ENCODE measurements at regions not wholly inside any gene's neighbourhood (a gene's known extent, or its start where the extent isn't known, plus 50 kb on each side); places are given as distances from the start of the nearest gene placed in this dataset.
A peak's percentile ranks its signal among the peaks of the same experiment; 100 is the strongest.

DNA sequence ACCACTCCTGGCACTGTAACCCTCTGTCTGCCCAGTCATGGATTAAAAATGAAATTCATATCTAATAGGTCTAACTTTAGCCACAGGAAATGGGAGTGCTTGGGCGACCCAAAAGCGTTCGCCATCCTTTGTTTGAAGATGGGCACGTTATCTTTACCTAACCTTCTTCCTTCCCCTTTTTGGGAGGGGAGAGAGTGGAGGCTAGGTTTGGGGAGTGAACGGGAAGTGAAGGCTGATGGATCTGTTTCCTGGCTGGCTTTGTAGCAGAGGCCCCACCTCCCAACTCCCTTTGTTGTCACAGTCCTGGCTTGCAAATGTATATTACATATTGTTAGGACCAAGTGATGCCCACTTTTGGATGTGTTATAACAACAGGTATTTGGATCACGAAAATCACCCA lies 98.1 kb upstream of the ARHGEF3 start:
- intact Hi-C loops (cut with DNase I; ENCODE audit: low total_unique reads) = no loop called here
- H3K4me1 ChIP-seq = peaks cover 0 to 21% (median 0%) of the 10 kb centered on the region in 4 donors
- TF ChIP-seq EP300 (IDR thresholded peaks at IDR 0.05) (no peak), CTCF (IDR thresholded peaks at IDR 0.05) (no peak), POLR2A (IDR thresholded peaks at IDR 0.05) (no peak), POLR2AphosphoS5 (IDR thresholded peaks at IDR 0.05) (no peak)
- no peaks in the 10 kb centered on the region for H3K36me3 ChIP-seq
- WGBS, 5 donors = 75 to 87% (median 83%) methylated on average over 6 of the region's 6 CpGs
- DNase-seq = no peak
- no peaks in the 10 kb centered on the region for H3K9me3 ChIP-seq
- no peaks in the 10 kb centered on the region for H3K27me3 ChIP-seq
- no peak overlapping the region for H3K4me3 ChIP-seq
- H3K27ac ChIP-seq = no peak overlapping the region

GRCh38 chr3:56899078-56899477 lies 97.3 kb upstream of the ARHGEF3 start:
- Histone ChIP-seq H3K36me3 (no peaks in the 10 kb centered on the region), H3K27me3 (no peaks in the 10 kb centered on the region), H3K4me3 (no peak overlapping the region), H3K4me1 (peaks cover 0 to 24% (median 0%) of the 10 kb centered on the region in 4 donors), H3K27ac (no peak overlapping the region), H3K9me3 (no peaks in the 10 kb centered on the region)
- TF ChIP-seq POLR2A (IDR thresholded peaks at IDR 0.05) (no peak), CTCF (IDR thresholded peaks at IDR 0.05) (no peak)
- intact Hi-C loops (cut with DNase I; ENCODE audit: low total_unique reads) = no loop called here
- WGBS, 5 donors = 57 to 77% (median 73%) methylated on average over 6 of the region's 6 CpGs
- DNase-seq = no peak

GRCh38 chr3:56896357-56896756 lies 94.6 kb upstream of the ARHGEF3 start:
- WGBS, 5 donors = 75 to 86% (median 83%) methylated on average over 3 of the region's 3 CpGs
- intact Hi-C loops (cut with DNase I; ENCODE audit: low total_unique reads) = no loop called here
- no peaks in the 10 kb centered on the region for H3K27me3 ChIP-seq

GRCh38 chr3:56894881-56895431 lies 93.2 kb upstream of the ARHGEF3 start:
- no peaks in the 10 kb centered on the region for H3K36me3 ChIP-seq
- TF ChIP-seq POLR2A (IDR thresholded peaks at IDR 0.05) = no peak
- TF ChIP-seq EP300 (IDR thresholded peaks at IDR 0.05) = no peak
- no peak for DNase-seq
- no peaks in the 10 kb centered on the region for H3K9me3 ChIP-seq
- peaks cover 6 to 41% (median 13%) of the 10 kb centered on the region in 4 donors for H3K4me1 ChIP-seq
- 63 to 82% (median 68%) methylated on average over 10 of the region's 10 CpGs for WGBS, 5 donors
- no peak overlapping the region for H3K4me3 ChIP-seq
- H3K27me3 ChIP-seq = no peaks in the 10 kb centered on the region
- peak overlapping the region in 2 of 5 donors; percentile 44 to 46 for H3K27ac ChIP-seq
- intact Hi-C loops (cut with DNase I; ENCODE audit: low total_unique reads) = no loop called here

More at GRCh38 chr3:56896357-56896756, 94.6 kb upstream of the ARHGEF3 start:
- Histone ChIP-seq H3K4me1 (peaks cover 0 to 27% (median under 1%) of the 10 kb centered on the region in 4 donors), H3K27ac (no peak overlapping the region), H3K9me3 (no peaks in the 10 kb centered on the region), H3K4me3 (no peak overlapping the region), H3K36me3 (no peaks in the 10 kb centered on the region)
- no peak for DNase-seq
- TF ChIP-seq CTCF (IDR thresholded peaks at IDR 0.05) (no peak), POLR2A (IDR thresholded peaks at IDR 0.05) (no peak), POLR2AphosphoS5 (IDR thresholded peaks at IDR 0.05) (no peak), EP300 (IDR thresholded peaks at IDR 0.05) (no peak)

DNA sequence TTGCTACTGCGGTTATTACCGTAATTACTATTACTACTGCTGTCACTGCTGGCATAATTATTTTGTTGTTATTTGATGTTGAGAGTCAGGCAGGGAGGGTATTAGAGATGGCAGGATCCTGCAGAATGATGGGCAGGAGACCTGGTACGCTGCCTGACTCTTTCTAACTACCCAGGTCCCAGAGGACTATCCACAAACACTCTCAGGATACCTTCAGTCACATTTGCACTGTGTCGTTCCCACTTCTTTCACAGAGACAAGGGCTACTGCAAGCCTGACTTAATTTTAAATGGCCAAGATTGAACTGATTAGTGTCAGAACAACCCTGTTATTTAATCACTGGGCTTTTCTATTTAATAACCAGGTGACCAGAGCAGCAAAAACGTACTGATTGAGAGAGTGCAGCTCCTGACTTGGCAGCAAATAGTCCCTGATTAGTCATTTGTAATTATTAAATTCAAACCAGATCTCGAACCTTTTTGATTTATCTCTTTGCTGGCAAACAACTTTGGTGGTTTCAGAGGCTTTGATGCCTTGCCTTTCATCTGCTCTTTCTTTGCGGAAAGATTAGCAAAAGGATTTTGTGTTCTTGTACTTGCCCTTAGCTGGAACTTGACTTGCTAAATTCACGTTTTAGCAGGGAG lies 88.8 kb upstream of the ARHGEF3 start:
- Histone ChIP-seq H3K27me3 (no peaks in the 10 kb centered on the region), H3K36me3 (no peaks in the 10 kb centered on the region), H3K27ac (peak overlapping the region in 2 of 5 donors; percentile 41 to 53), H3K4me3 (no peak overlapping the region), H3K9me3 (no peaks in the 10 kb centered on the region), H3K4me1 (peaks cover 6 to 69% (median 28%) of the 10 kb centered on the region in 4 donors)
- TF ChIP-seq POLR2AphosphoS5 (IDR thresholded peaks at IDR 0.05) (peak in 1 of 3 donors; percentile 39), EP300 (IDR thresholded peaks at IDR 0.05) (no peak)
- 32 to 47% (median 42%) methylated on average over 8 of the region's 8 CpGs for WGBS, 5 donors
- no peak for DNase-seq
- intact Hi-C loops (cut with DNase I; ENCODE audit: low total_unique reads) = no loop called here

Data from stomach (tissue), 8 donors.